HG03196 (cell line): ENCODE measurements at regions not wholly inside any gene's neighbourhood (a gene's known extent, or its start where the extent isn't known, plus 50 kb on each side); places are given as distances from the start of the nearest gene placed in this dataset.
"Not testable (repeated sequence)": the region's sequence is repeated elsewhere in the genome, so short reads cannot be mapped to it uniquely, and the experiment has no call there.

Experiments used
- ATAC-seq: cut with Tn5 transposase; IDR thresholded peaks from one replicate; pipeline ENCODE4 v1.9.1; 2021; ENCODE audit not compliant: unreplicated experiment

DNA sequence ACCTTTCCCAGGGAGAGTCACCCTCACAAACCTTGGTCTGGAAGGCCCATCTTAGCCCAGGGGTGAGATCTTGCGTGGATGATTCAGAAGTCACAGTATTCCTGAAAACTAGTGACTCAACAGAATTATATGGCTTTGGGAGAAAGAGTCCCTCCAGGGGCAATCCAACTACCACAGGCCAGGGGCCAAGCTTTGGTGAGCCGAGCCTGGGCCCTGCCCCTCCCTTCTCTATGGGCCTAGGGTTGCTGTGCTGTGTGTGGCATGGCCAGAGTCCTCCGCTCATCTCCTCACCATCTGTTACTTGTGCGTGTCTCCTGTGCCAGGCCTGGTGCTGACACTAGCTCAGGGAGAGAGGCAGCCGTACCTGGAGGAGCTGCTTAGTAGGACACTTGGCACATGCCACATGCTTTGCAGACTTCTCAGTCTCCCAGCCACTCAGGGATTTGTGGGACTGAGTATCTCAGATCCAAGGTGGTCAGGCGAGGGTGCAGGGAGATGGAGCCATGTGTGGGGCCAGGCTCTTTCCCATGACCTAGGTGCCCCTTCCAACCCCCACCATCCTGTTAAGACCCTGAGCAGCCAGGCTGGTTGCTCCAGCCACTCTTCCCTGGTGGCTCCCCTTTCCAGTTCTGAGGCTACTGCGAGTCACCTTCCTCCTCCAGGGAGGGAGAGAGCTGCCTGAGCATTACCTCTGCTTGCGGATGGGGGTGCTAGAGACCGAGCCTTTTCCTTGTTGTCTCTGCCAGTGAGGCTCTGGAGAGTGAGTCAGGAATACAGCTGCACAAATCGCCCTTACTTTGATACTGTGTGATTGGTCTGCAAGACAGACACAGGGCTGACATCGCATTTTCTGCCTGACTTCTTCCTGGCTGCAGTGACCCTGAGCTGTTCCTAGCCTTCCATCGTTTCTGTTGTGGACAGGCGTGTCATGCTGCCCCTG, 94.1 kb downstream of the SLC25A47 start:
- ATAC-seq, result no peak

DNA sequence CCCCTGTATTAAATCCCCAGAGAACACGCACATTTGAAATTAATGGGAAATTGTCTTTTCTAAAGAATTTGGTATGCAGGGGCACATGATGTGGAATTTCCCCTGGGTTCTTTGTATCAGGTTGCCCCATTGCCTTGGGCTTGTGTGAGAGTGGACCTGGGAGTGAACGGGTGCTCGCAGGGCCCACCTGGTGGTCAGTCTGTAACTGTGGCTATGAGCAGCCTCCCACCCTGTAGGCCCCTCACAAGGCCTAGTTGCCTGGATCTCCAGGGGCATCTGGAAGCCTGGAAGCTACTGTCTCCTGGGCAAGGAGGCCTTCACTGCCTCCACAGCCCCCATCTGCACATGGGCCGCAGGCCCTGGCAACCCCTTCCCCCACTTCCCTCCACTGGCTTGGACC, 96.7 kb downstream of the SLC25A47 start:
- no peak for ATAC-seq

DNA sequence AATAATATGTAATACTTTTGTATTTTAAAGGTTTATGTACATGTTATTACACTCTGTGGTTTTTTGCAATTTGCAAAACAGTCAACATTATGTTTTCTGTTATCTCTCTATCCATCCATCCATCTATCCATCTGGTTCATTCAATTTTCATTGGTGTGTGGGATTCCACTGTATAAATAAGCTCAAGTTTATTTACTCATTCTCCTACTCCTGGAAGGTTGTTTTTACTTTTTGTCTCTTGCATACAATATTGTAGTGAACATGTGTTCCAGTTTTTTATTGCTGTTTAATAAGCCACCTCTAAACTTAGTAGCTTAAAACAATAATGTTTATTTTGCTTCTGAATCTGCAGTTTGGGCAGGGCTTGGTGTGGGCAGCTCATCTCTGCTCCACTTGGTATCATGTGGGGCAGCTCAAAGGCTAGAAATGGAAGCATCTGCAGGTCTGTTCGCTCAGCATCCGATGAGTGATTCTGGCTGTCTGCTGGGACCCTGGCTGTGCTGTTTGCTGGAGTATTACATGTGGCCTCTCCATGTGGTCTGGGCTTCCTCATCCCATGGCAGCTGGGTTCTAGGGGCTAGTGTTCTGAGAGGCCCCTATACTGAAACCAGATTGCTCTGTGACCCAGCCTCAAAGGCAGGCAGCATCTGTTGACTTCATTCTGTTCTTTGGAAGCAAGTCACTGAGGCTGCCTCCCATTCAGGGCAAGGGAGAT, 98.8 kb downstream of the SLC25A47 start:
- ATAC-seq, result no peak

DNA sequence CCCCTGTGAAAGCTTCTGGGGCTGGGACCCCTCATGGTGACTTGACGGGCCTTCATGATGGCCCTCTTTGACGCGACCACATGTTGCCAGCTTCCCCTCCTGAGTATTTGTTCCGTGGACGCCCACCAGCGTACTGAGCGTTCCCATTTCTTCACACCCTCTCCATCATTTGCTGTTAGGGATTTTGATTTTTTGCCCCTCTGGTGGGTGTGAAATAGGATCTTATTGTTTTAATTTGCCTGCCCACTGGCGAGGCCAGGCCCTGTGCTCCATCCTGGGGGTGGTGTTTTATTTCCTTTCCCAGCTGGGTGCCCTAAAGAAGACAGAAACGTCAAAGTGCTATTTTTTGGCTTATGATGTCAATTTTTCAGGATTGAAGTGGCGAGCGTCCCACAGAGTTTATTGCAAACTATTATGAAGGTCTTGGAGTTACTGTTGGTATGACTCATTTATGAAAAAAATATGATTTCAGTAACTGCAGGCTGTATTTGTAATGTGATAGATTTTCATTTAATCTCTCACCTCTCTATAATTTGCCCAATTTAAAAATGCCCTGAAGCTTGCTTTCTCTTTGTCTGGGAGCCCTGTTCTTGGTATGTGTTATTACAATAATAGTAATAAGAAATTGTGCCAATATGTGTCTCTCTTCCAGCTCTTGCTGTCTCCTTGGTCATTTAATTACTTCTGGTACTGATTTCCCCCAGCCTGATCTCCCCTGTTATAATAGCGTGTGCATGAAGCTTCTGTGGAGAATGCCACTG, 99.6 kb downstream of the SLC25A47 start:
- no peak for ATAC-seq

DNA sequence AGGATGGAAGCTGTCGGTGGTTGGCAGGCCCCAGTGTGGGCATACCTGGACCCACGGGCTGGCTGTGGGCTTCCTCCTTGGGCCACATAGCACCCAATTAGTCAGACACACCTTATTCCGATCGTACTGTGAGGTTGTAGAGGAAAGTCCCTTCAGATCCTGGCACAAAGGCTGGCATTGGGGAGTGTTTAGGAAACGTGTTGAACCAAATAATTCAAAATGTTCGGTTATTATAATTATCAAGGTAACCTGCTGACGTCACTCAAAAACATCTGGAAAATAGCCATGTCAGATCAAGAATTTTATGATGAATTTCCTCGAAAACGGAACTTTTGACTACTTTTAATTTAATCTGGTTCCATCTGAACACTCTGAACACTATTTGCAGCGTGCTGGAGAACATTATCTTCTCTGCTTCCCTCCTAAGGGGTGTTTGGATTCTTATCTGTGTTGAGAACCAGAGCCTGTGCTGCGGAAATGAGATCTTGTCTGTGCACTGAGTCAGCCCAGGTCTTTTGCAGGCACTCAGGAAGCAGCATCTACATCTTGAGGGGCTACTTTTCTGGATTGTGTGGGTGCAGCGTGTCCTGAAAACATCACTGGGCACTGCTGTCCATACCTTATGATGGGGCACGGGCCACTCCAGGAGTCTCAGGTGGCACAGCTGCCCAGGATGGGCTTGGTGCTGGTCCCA, 100.3 kb downstream of the SLC25A47 start:
- ATAC-seq, result no peak

DNA sequence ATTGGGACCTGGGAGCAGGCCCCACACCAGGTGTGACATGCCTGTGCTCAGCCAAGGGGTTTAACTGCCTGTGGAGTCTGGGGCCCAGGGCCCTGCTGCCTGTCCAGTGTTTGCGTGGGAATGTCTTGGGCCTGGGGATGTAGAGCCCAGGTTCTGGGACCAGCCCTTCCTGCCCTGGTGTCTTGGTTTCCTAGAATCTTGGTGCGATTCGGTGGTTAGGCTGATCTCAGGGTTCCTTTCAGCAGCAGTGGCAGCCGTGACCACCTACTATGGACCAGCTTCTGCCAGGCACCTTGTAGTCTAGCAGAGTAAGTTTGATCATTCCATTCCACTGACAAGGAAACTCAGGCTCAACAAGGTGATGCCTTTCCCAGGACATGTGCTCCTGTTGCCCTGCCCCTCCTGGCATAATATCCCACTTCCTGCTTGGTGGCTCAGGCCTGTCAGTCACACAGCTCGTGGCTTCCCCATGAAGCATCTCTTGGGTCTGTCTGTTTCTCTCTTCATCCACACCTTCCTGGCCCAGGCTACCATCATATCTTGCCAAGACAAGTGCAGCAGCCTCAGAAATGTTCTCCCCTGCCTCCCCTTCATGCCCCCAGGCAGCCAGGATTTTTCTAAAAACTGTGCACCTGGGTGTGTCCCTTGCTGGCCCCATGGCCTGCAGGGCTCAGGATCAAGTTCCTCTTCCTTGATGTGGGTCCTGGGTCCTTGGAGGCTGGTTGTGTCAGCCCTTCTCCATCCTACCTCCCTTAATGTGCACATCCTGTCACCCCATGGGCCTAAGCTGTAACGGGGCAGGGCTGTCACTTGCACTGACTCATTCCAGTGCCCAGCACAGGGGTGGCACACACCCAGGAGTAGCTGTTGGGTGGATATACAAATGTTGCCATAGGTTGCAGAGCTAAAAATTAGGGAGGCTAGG, 101.6 kb downstream of the SLC25A47 start:
- no peak for ATAC-seq

DNA sequence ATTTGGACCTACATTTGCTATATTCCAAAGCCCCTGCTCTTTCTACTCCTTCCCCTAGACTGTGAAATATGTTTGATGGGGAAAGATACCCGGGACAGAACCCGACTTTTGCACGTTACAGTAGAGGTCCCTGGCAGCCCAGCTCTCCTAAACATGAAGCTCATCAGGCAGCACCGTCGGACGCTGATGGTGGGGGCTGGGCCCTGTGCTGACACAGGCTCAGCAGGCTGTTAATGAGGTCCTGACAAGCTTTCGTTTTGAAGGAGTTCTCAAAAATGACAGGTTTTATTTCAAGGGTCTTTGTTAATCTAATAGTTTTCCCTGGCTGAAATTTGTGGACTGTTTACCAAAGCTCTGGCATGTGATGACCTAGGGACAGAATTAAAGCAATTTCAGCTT, 102.3 kb downstream of the SLC25A47 start:
- no peak for ATAC-seq

DNA sequence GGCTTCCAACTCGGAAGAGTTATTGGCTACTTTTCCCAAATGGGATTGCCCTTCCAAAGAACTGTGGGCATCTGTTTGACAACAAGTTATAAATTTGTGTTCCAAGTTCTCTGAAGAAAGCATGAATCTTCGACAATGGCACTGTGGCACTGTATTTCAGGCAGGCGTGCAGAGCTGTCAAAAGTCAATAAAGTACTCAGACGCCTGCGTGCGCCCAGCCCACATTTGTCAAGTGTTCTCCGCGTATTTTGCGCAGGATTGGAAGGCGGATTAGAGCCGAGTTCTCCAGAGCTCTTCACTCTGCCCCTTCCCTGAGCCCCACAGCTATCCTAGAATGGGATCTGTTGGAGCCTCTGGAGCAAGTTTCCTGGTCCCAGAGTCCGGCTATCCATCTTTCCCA, 103.2 kb downstream of the SLC25A47 start:
- no peak for ATAC-seq

DNA sequence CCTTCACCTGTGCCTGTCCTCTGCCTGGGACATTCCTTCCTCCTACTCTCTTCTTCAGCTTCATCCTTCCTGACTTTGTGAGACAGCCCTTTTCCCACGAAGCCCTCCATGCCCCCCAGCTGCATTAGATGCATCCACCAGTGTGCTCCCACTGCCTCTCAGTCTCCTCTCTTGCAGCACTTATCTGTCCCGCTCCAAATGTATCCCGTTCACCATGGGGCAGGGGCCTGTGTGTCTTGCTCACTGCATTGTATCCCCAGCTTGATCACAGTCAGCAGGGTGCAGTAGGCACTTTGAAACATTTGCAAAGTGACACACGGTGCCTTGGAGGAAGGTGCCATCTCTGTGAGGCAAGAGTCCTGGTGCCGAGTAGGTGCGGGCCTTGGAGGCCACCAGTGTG, 104.0 kb downstream of the SLC25A47 start:
- no peak for ATAC-seq

DNA sequence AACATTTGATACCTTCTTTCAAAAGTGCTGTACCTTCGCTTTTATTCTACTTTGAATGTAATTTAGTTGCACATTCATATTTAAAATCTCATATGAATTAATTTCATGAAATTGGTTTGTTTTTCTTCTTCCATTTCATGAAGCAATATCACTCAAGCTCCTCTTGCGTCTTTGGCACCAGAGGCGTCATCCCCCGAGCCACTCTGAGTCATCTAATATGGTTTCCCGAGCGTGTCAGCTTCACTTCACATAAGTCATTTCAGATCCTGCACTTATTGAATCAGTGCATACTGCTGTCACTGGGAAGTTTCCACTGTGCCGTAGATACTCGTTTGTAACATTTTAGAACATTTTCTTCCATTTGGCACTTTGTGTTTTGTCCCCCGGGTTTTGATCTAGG, 105.6 kb downstream of the SLC25A47 start:
- no peak for ATAC-seq

DNA sequence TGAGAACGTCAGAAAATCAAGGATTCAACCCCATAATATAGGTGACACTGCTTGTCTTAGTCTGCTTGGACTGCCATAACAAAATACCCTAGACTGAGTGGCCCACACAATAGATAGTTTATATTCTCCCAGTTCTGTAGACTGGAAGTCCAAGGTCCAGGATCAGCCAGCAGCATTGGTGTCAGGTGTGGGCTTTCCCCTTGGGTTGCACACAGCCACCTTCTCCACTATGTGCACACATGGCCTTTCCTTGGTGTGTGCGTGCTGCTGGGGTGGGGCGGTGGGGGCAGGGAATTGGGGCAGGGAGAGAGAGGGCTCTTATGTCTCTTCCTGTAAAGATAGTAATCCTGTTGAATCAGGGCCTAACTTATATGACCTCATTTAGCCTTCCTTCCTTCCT, 106.4 kb downstream of the SLC25A47 start:
- no peak for ATAC-seq

DNA sequence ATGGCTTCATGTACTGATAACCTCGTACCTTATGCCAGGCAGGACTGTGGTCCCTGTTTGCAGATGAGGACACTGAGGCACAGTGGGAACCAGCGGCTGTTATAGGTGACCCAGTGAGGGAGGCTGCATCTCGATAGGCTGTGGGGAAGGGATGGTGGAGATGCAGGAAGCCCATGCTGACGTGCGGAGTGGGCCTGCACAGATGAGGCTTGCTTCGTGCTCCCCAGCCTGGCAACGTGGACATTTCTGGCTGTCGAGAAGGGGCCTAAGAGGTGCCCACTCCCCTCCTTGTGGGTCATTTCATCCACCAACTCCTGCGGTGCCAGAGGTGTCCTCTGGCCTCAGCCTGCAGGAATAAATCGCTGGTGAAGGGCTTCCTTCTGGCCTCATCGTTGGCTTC, 107.4 kb downstream of the SLC25A47 start:
- no peak for ATAC-seq

DNA sequence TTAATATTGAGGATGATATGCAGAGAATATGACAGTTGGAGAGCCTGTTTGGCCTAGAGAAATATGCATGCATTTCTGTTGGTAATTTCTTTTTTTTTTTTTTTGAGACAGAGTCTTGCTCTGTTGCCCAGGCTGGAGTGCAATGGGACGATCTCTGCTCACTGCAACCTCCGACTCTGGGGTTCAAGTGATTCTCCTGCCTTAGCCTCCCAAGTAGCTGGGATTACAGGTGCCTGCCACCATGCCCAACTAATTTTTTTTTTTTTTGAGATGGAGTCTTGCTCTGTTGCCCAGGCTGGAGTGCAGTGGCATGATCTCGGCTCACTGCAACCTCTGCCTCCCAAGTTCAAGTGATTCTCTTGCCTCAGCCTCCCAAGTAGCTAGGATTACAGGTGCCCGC, 108.3 kb downstream of the SLC25A47 start:
- ATAC-seq, result not testable (repeated sequence)

DNA sequence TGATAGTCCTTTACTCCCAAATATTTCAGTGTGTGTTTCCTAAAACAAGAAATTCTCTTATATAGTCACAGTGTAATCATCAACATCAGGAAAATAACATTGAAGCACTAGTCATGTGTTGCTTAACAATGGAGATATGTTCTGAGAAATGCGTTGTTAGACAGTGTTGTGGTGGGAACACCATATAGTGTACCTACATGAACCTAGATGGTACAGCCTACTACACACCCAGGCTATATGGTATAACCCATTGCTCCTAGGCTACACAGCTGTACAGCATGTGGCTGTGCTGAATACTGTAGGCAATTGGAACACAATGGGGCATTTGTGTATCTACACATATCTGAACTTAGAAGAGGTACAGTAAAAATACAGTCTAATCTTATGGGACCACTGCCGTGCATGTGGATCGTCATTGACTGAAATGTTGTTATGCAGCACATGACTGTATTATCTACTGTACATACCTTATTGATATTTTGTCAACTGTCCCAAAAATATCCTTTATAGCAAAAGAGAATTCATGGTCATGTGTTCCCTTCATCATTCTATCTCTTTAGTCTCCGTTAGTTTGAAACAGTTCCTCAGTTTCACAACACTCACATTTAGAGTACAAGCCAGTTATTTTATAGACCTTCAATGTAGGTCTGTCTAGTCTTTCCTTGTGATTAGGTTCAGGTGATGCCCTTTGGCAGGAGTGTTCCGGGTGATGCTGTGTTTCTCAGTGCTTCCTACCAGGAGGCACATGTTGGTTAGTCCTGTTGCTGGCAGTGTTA, 109.7 kb downstream of the SLC25A47 start:
- ATAC-seq, result no peak

DNA sequence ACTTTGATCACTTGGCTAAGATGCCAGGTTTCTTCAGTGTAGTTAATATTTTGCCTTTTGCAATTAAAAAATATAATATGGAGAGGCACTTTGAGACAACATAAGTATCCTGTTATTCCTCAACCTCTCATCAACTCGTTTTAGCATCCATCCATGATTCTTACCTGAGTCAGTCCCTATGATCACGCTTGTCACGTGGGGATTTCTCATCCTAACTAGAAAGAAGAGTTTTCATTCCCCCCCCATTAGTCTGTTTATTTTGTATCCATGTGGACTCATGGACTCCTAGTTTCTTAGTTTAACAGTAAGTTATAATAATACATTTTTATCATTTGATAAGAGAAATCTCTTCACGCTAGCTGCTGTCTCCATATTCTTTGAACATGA, 110.3 kb downstream of the SLC25A47 start:
- ATAC-seq, result no peak

DNA sequence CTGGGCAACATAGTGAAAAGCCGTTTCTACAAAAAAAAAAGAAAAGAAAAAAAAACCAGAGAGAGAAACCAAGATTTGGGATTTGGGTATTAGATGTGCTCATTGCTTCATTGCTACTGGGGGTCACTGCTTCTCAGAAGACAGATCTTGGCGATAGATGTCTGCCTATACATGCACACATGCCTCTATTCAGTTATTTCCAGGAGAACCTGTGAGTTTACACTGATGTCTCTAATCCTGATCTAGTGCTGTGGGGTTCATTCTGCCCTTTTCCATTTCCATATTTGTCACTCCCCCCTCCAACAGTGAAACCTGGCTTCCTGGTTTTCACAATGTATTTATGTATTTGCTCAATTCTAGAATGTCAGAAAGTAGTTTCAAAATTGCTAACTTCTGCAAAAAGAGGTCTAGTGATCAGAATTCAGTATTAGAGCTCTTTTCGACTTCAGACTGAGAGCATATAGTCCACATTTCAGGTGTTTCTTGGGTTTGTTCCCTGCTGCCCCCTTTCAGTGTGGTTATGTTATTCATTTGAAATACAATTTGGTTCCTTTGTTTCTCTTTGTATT, 111.0 kb downstream of the SLC25A47 start:
- ATAC-seq, result no peak

DNA sequence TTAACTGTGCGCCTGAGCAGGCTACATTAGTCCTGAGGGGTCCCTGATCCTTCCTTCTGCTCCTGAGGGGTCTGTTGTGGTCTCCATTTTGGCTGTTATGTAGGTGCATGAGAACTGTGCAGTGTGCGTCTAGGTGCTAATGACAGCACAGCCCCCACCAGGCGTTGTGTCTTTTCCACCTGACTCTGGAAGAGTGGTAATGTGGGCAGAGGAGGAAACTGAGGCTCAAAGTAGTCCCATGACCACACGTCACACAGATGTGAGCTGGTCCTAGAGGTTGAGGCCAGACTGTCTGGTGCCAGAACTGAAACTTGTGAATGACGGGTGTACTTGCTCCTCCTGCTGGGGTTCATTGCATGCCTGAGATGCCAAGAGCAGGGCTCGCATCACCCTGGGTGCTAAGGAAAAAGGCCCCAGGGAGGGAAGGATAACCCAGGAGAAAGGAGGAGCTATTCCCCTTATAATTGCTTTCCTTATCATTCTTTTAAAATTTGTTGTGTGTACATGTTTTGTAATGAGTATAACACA, 111.8 kb downstream of the SLC25A47 start:
- no peak for ATAC-seq

DNA sequence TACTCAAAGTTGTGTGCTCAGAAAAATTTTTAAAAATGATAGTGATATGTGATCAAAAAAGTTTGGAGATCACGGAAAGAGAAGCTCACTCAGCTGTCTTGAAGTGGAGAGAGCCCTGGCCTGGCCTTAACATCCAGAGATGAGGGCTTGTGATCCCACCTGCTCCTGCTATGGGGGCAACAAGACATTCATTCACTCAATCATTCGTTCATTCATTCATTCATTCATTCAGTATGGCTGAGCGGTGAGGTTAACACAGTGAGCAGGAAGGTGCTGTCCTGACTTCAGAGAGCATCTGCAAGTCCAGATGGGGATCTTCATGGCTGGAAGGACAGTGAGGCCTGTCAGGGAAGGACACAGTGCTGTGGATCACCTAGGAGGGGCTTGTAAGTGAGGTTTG, 112.3 kb downstream of the SLC25A47 start:
- no peak for ATAC-seq
